ENCODE measurements at regions not wholly inside any gene's neighbourhood (a gene's known extent, or its start where the extent isn't known, plus 50 kb on each side); places are given as distances from the start of the nearest gene placed in this dataset.

DNA sequence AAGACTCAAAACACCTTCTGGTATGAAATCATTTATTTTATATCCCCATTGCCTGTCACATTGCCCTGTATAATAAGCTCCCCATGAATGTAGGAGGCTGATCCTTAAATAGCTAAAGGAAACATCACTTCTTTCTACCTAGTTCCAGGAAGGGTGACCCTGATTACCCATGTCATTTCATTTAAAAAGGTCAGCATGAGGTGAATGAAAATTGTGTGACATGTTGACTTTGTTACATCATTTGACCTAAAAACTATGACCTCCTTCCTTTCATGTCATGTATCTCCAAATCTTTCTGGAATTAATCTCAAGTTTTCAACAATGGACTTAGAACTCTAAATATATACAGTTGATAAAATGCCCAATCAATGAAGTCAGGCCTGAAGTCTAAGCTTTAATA lies 161.5 kb downstream of the AHR start:
- TF ChIP-seq, protein P1, sequence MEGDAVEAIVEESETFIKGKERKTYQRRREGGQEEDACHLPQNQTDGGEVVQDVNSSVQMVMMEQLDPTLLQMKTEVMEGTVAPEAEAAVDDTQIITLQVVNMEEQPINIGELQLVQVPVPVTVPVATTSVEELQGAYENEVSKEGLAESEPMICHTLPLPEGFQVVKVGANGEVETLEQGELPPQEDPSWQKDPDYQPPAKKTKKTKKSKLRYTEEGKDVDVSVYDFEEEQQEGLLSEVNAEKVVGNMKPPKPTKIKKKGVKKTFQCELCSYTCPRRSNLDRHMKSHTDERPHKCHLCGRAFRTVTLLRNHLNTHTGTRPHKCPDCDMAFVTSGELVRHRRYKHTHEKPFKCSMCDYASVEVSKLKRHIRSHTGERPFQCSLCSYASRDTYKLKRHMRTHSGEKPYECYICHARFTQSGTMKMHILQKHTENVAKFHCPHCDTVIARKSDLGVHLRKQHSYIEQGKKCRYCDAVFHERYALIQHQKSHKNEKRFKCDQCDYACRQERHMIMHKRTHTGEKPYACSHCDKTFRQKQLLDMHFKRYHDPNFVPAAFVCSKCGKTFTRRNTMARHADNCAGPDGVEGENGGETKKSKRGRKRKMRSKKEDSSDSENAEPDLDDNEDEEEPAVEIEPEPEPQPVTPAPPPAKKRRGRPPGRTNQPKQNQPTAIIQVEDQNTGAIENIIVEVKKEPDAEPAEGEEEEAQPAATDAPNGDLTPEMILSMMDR (IDR thresholded peaks at IDR 0.05): no peak
- TF ChIP-seq POLR2A (IDR thresholded peaks at IDR 0.05) (no peak), POLR2AphosphoS5 (IDR thresholded peaks at IDR 0.05) (no peak)
- Histone ChIP-seq H3K27me3 (no peaks in the 10 kb centered on the region), H3K4me3 (no peak overlapping the region), H3K36me3 (no peaks in the 10 kb centered on the region), H3K4me1 (no peaks in the 10 kb centered on the region), H3K27ac (no peak overlapping the region), H3K9me3 (no peaks in the 10 kb centered on the region)
- intact Hi-C loops (cut with DNase I; ENCODE audit: low total_unique reads): no loop called here
- no peak for DNase-seq (ENCODE audit: low spot score in 2 of 2)

DNA sequence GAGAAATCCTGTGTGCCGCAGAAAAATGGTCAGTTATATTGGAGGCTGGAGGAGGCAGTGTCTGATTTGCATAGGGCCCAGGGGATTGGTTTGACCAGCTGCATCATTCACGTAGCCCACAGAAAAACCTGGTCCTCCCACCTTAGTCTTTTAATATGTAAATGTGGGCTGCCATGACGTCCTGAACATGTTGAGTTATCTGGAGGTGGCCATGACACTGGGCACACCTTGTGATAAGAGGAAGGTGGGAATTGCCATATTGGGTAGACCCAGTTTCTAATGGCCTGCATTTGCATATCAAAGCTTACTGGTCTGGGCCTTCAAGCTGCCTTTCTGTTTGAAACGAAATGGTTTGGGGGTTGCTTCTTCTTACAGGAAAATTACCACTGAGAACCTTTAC lies 162.2 kb downstream of the AHR start:
- no peak for DNase-seq (ENCODE audit: low spot score in 2 of 2)
- TF ChIP-seq POLR2A (IDR thresholded peaks at IDR 0.05) (no peak), POLR2AphosphoS5 (IDR thresholded peaks at IDR 0.05) (no peak)
- TF ChIP-seq, protein P1 (IDR thresholded peaks at IDR 0.05): no peak
- Histone ChIP-seq H3K27ac (no peak overlapping the region), H3K4me3 (no peak overlapping the region), H3K4me1 (no peaks in the 10 kb centered on the region), H3K9me3 (no peaks in the 10 kb centered on the region), H3K36me3 (no peaks in the 10 kb centered on the region), H3K27me3 (no peaks in the 10 kb centered on the region)
- intact Hi-C loops (cut with DNase I; ENCODE audit: low total_unique reads): no loop called here

DNA sequence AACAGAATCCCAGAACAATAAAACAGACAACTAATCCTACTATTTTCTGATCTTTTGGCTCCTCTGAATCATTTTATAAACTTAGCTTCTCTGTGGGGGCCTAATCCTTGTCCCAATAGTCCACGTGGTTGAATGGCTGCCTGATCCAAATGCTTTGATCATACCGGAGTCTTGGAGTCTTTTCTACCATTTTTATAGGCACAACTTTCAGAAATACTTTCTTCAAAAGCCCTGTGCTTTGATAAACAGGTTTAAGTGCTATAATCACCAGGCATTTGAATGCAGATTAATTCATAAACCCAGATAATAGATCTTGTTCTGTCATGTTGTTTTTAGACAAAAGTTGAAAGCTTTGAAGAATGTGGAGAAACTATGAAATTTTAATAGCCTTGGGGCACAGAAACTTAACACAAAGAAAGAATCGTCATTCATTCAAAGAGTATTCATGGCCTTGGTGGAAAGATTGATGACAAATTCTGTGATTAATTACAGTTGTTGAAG lies 163.7 kb downstream of the AHR start:
- no peaks in the 10 kb centered on the region for H3K9me3 ChIP-seq
- no peak overlapping the region for H3K4me3 ChIP-seq
- TF ChIP-seq POLR2AphosphoS5 (IDR thresholded peaks at IDR 0.05): no peak
- TF ChIP-seq POLR2A (IDR thresholded peaks at IDR 0.05): no peak
- TF ChIP-seq, protein P1 (IDR thresholded peaks at IDR 0.05): no peak
- intact Hi-C loops (cut with DNase I; ENCODE audit: low total_unique reads): no loop called here
- DNase-seq (ENCODE audit: low spot score in 2 of 2): no peak
- no peaks in the 10 kb centered on the region for H3K36me3 ChIP-seq
- H3K4me1 ChIP-seq: no peaks in the 10 kb centered on the region
- no peaks in the 10 kb centered on the region for H3K27me3 ChIP-seq
- no peak overlapping the region for H3K27ac ChIP-seq

DNA sequence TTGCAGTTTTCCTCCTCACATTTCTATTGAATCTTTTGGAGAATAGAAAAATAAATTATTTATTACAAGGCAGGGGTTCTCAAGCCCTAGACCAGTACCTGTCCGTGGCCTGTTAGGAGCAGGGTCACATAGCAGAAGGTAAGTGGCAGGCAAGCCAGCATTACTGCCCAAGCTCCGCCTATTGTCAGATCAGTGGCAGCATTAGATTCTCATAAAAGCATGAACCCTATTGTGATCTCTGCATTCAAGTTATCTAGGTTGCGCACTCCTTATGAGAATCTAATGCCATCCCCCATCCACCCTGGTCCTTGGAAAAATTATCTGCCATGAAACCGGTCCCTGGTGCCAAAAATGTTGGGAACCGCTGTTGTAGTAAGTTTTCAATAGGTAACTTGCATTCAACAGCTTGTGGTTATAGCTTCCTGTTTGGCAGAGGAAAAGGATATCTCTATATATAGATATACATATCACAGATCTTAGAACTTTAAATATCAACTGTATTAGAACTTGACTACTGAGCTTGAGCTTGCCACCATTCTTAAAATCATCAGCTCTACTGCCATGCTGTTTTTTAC lies 165.1 kb downstream of the AHR start:
- Histone ChIP-seq H3K4me1 (no peaks in the 10 kb centered on the region), H3K27ac (no peak overlapping the region), H3K27me3 (no peaks in the 10 kb centered on the region), H3K9me3 (no peaks in the 10 kb centered on the region), H3K4me3 (no peak overlapping the region), H3K36me3 (no peaks in the 10 kb centered on the region)
- DNase-seq (ENCODE audit: low spot score in 2 of 2): no peak
- intact Hi-C loops (cut with DNase I; ENCODE audit: low total_unique reads): no loop called here
- TF ChIP-seq POLR2A (IDR thresholded peaks at IDR 0.05) (no peak), POLR2AphosphoS5 (IDR thresholded peaks at IDR 0.05) (no peak)
- TF ChIP-seq, protein P1 (IDR thresholded peaks at IDR 0.05): no peak

DNA sequence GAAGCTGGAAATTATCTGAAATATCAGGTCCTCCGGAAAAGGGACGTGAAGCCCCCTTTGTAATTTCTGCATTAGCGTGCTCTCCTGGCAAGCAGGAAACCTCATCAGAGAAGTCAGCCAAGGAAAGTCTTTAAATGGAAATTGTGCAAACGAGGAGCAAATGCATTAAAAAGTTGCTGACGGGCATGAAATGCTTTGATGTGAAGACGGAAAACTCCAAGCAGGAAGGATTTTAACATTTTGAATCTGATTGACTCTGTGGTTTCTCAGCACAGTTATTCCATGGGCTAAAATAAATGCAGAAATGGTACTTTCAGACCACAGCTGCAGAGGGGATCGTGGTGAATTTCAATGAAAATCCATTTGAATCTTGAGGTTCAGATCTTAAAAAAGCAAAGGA lies 167.8 kb downstream of the AHR start:
- DNase-seq (ENCODE audit: low spot score in 2 of 2): no peak
- Histone ChIP-seq H3K4me1 (no peaks in the 10 kb centered on the region), H3K36me3 (no peaks in the 10 kb centered on the region), H3K27me3 (no peaks in the 10 kb centered on the region), H3K4me3 (peak overlapping the region in 2 of 3 donors; percentile 11 to 27), H3K27ac (no peak overlapping the region), H3K9me3 (no peaks in the 10 kb centered on the region)
- intact Hi-C loops (cut with DNase I; ENCODE audit: low total_unique reads): no loop called here
- TF ChIP-seq POLR2A (IDR thresholded peaks at IDR 0.05): no peak
- no peak for TF ChIP-seq POLR2AphosphoS5 (IDR thresholded peaks at IDR 0.05)
- TF ChIP-seq, protein P1 (IDR thresholded peaks at IDR 0.05): no peak

Measured in breast epithelium (tissue), 4 donors.